Renal cortical epithelial cell (primary cell): ENCODE measurements at regions not wholly inside any gene's neighbourhood (a gene's known extent, or its start where the extent isn't known, plus 50 kb on each side); places are given as distances from the start of the nearest gene placed in this dataset.
"Not testable (repeated sequence)": the region's sequence is repeated elsewhere in the genome, so short reads cannot be mapped to it uniquely, and the experiment has no call there.

Source experiments
- DNase-seq: peaks from one replicate; pipeline ENCODE4 v3.0.0-alpha.2; 2011; ENCODE audit warnings: low read depth

DNA sequence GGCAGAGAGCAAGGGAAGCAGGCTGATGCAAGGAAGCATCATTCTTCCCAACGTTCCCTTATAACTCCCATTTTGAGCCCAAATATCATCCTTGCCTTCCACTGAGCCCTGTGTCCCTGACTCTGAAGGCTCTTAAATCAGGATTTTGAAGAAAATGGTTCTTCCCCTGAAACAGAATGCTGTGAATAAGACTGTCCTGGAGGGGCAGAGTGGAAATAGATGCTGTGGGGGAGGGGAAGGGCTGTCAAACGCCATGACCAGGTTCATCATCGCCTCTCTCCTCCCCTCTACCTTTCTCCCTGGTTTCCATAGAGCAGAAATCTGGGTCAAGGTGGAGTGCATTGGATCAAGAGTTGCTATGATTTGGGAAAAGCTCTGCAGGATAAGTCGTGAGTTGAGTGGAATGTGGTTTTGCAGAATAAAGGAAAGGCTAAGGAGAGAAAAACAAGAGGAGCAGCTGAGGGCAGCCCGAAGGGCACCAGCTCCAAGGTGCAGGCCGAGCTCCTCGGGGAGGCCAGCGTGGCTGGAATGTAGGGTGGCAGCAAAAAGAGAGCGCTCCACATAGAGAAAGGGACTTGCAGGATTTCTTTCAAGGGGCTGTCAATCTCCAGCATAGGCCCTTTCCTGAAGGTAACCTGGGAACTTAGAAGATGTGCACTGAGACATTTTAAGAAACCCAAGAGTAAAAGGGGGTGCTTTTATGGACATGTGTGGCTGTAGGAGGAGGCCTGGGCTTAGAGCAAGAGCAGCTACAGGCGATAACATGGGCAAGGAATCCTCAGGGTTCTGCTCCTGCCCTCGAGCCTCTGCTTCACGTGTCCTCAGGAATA lies 120.8 kb upstream of the CDYL start:
- DNase-seq: no peak

DNA sequence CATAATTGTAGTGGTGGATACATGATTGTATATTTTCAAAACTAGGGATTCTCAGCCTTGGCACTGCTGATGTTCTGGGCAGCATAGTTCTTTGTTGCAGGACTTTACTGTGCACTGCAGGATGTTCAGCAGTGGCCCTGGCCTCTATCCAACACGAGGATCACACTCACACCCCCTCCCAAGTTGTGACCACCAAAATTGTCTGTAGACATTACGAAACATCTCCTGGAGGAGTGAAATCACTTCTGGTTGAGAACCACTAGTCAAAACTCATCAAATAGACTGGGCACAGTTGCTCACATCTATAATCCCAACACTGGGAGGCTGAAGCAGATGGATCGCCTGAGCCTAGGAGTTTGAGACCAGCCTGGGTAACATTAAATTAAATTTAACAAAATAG lies 123.1 kb upstream of the CDYL start:
- DNase-seq: no peak

GRCh38 chr6:4651831-4652467 lies 124.3 kb upstream of the CDYL start:
- no peak for DNase-seq

DNA sequence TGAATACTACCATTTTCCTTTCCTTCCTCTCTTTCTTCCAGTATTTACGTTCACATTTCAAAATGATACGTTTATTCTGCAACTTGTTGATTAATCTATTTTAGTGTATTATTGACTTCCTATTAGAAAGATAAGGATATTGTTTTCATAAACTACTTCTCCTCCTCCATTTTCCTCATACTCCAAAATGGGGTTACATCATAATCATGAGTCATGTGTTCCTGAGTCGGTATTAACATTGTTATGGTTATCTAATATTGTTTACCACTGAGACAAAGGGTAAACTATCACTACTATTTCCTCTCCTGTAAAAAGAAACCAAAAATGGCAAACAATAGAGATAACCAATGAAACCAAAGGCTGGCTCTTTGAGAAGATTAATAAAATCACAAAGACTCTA lies 126.5 kb upstream of the CDYL start:
- no peak for DNase-seq

DNA sequence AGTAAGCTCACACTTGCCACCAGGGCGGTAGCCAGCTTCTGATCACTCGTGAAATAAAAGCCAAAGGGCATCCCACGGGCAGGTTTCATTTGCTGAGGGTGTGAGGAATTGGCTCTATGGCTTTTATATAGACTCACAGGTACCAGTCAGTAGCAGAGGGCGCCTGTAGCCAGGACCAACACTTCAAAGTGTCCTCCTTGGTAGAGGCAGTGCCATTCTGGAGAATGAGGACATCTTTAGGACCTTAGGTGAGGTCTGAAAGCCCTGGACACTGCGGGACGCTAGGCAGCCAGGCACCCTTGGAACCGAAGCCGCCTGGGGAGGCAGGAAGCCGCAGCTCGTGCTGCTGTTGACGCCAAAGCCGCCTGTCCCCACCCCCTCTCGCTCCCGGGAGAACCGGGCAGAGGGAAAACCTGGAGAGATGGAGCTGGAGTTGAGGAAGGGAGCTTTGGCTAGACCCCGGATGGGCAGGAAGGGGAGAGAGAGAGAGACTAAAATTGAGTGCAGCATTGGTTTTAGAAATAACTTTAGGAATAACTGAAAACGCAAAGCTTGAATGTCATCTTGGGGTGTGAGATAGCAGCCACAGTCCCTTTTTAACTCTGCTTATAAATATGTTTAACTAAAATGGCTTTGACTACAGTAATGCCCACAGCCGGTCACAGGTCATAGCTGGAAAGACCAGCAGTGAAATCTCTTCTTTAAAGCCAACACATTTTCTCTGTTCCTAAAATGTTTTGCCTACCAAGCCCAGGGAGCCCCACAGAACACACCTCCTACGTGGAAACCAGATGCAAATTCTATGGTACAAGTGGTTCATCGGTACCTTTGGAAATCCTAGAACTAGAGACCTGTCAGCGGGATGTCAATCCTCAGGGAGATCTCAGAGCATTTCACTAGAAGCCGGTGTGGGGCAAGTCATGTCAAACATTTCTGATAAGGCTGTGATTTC lies 128.5 kb upstream of the CDYL start:
- peak; percentile 40 for DNase-seq

GRCh38 chr6:4645713-4646360 lies 130.4 kb upstream of the CDYL start:
- DNase-seq: no peak

- no peak for DNase-seq
Observed at GRCh38 chr6:4644996-4645395, 131.2 kb upstream of the CDYL start.

DNA sequence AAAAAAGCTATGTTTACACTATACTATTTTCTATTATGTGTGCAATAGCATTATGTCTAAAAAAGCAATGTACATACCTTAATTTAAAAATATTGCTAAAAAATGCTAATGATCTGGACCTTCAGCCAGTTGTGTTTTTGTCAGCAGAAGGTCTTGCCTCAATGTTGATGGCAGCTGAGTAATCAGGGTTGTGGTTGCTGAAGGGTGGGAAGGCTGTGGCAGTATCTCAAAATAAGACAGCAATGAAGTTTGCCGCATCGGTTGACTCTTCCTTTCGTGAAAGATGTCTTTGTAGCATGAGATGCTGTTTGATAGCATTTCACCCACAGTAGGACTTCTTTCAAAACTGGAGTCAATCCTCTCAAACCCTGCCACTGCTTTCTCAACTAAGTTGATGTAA lies 134.7 kb upstream of the CDYL start:
- no peak for DNase-seq

DNA sequence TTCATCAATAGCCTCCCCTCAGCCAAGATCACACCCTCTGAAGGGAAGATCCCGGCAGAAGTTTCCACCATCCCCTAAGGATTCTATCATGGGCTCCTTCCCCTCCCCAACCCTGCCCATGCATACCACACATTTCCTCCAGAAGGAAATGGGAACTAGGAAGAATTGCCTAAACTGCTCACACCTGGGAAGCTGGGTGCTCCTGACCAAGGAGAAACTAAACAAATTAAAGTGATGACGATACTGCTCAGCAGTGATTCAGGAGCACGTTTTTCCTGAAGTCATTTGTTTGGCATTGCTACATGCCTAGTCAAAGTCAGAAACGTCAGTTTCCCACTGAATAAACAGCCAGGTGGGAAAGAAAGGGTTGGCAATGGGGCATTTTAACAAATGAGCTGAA lies 136.1 kb upstream of the CDYL start:
- DNase-seq: peak; percentile 77

- DNase-seq: no peak
Observed at GRCh38 chr6:4638641-4639040, 137.6 kb upstream of the CDYL start.

DNA sequence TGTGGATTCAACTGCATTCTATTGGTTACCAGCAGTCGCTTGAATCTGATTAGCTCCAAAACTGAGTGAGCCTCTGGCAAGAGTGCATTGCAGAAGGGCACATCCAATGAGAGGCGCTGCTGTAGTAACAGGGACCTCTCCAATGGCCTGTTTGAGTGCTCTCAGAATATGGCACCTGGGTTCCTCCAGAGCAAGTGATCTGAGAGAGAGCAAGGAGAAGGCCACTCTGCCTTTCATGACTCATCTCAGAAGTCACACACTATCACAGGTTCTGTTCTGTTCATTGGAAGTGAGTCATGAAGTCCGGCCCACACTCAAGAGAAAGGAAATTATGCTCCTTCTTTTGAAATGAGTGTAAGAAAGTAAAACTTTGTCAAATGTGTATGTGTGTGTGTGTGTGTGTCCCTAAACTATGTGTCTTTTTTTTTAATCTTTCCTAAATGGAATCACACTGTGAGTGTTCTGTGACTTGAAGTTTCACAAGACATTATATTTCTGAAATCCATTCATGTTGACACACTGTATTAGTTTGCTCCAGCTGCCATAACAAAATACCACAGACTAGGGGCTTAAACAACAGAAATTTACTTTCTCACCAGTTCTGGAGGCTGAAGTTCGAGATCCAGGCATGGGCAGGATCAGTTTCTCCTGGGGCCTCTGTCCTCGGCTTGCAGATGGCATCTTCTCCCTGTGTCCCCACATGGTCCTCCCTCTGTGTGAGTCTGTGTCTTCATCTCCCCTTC lies 138.3 kb upstream of the CDYL start:
- DNase-seq: peak; percentile 72

- no peak for DNase-seq
Observed at GRCh38 chr6:4636881-4637224, 139.4 kb upstream of the CDYL start.

- no peak for DNase-seq
Observed at GRCh38 chr6:4636191-4636880, 139.9 kb upstream of the CDYL start.

DNA sequence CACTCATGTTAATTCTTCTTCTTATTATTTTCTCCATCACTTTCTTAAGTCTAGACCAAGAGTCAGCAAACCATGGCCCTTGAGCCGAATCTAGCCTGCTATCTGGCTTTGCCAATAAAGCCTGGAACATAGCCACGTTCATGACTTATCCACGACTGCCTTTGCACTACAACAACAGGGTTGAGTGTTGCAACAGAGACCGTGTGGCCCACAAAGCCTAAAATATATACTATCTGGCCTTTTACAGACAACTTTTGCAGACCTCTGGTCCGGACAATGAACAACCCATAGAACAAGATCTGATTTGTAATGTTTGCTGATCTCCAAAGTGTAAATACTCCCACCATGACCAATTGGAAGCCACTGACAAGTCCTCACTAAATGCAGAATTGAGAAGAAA lies 140.5 kb upstream of the CDYL start:
- no peak for DNase-seq

DNA sequence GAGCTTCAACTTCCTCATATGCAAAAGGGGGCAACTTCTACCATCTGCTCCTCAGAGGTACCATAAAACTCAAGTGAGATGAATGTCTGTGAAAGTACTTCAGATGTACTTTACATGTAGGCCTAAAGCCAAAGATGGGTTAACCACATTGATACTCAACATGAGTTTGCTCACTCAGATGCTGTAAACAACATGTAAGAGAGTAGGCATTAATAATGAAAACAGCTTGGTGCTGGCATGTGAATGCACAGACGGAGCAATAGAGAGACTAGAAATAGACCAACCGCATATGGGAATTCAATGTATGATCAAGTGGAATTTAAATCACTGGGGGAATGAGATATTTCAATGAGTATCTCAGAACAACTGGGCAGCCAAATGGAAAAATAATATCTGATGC lies 143.8 kb upstream of the CDYL start:
- DNase-seq: no peak

GRCh38 chr6:4629789-4630188 lies 146.4 kb upstream of the CDYL start:
- DNase-seq: not testable (repeated sequence)

DNA sequence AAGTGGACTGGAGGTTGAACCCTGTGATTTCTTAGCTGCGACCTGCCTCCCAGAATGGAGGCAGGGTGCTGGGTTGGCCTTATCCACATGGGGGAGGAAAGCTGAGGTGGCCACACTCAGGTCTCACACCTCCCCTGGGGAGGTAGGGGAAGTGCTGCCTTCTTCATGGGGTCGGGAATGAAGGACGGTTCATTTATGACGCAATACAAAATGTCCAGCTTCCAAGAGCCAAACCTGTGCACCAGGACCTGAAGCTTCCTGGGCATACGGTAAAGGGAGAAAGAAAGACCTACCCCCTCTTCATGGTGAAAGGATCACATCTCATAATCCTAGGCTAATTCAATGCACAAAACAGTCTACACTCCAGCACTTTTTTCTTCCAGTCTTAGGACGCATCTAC lies 150.6 kb upstream of the CDYL start:
- DNase-seq: no peak

DNA sequence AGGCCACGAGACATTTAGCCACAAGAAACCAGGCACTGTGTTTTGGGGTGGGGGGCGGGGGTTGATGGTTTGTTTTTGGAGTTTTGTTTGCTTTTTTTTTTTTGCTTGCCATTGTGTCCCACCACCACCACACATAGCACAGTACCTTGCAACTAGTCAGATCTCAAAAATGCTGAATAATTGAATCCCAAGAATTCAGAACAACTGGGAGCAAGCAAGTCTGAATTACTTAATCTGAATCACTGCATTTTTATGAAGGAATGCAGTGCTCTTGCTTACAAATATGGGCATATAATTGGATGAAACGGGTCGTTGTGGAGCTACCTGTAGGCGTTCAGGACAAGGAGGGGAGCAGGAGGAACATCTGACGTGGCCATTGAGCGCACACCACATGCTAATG lies 151.5 kb upstream of the CDYL start:
- DNase-seq: no peak

GRCh38 chr6:4620284-4621151 lies 155.7 kb upstream of the CDYL start:
- DNase-seq: no peak

GRCh38 chr6:4616311-4616710 lies 159.9 kb upstream of the CDYL start:
- no peak for DNase-seq
